OCI-LY7 (cell line): ENCODE measurements at regions not wholly inside any gene's neighbourhood (a gene's known extent, or its start where the extent isn't known, plus 50 kb on each side); places are given as distances from the start of the nearest gene placed in this dataset.

Experiments
- BruUV-seq: library from RNA; stranded (reverse); fragments of 400-500 nt; replicated peaks from 2 replicates; lab custom pipeline; 2021; lab: Mats Ljungman, UMichigan
- CTCF ChIA-PET: fragments of 300-600 bp; sonication (Branson Sonifier 250); formaldehyde crosslinking; loops from one replicate; lab custom pipeline; 2022; ENCODE audit warnings: antibody characterized with exemption; ENCODE audit not compliant: unreplicated experiment; lab: Charles Lee
- POLR2A ChIA-PET: fragments of 300-600 bp; sonication (Branson Sonifier 250); formaldehyde crosslinking; loops from one replicate; lab custom pipeline; 2022; ENCODE audit warnings: antibody characterized with exemption; lab: Charles Lee
- DNase-seq: peaks from one replicate; pipeline ENCODE4 v3.0.0-alpha.2; 2015; ENCODE audit warnings: low spot score
- H2AFZ ChIP-seq: fragments of 200-600 bp; sonication (generic), shearing (Covaris generic); 2 replicates; pipeline ENCODE4 v1.6.1; 2014; ENCODE audit warnings: mild to moderate bottlenecking, antibody characterized with exemption, low read length, moderate library complexity
- H3K27ac ChIP-seq: fragments of 200-600 bp; sonication (generic); 2 replicates; pipeline ENCODE4 v1.5.1; 2014; ENCODE audit warnings: mixed run types, low read depth, mild to moderate bottlenecking, moderate library complexity, low read length, inconsistent platforms; ENCODE audit not compliant: poor library complexity, severe bottlenecking
- H3K36me3 ChIP-seq: fragments of 200-600 bp; sonication (generic); 2 replicates; pipeline ENCODE4 v1.6.1; 2014; ENCODE audit warnings: mild to moderate bottlenecking, antibody characterized with exemption, low read length, moderate library complexity, mixed read lengths; ENCODE audit not compliant: insufficient read depth
- H3K4me1 ChIP-seq: fragments of 200-600 bp; sonication (generic); 2 replicates; pipeline ENCODE4 v1.5.1; 2014; ENCODE audit warnings: mild to moderate bottlenecking, low read length; ENCODE audit not compliant: insufficient read depth, poor library complexity, severe bottlenecking
- H3K4me2 ChIP-seq: fragments of 200-600 bp; sonication (generic); 2 replicates; pipeline ENCODE4 v1.6.1; 2014; ENCODE audit warnings: mild to moderate bottlenecking, low read length
- H3K4me3 ChIP-seq: fragments of 200-600 bp; sonication (generic); 2 replicates; pipeline ENCODE4 v1.5.1; 2014; ENCODE audit warnings: mild to moderate bottlenecking, low read depth, low read length; ENCODE audit not compliant: poor library complexity, severe bottlenecking
- H3K79me2 ChIP-seq: fragments of 200-600 bp; sonication (generic); 2 replicates; pipeline ENCODE4 v1.6.1; 2016; ENCODE audit warnings: low read depth, mild to moderate bottlenecking, low read length, moderate library complexity, mixed read lengths; ENCODE audit not compliant: insufficient read depth
- H3K9me2 ChIP-seq: fragments of 200-600 bp; sonication (generic); 2 replicates; pipeline ENCODE4 v1.6.1; 2016; ENCODE audit warnings: mild to moderate bottlenecking, low read length, mixed read lengths; ENCODE audit not compliant: insufficient read depth
- H3K9me3 ChIP-seq: fragments of 200-600 bp; sonication (generic); 2 replicates; pipeline ENCODE4 v1.6.1; 2014; ENCODE audit warnings: mild to moderate bottlenecking, mixed run types, low read length, mixed read lengths
- H4K20me1 ChIP-seq: fragments of 200-600 bp; sonication (generic); 2 replicates; pipeline ENCODE4 v1.6.1; 2014; ENCODE audit warnings: mild to moderate bottlenecking, antibody characterized with exemption, low read length, moderate library complexity, mixed read lengths; ENCODE audit not compliant: insufficient read depth
- EZH2phosphoT487 ChIP-seq: fragments of 200-600 bp; sonication (generic); IDR thresholded peaks from 2 replicates; pipeline ENCODE4 v1.6.1; 2018; ENCODE audit warnings: low read depth, borderline replicate concordance, mild to moderate bottlenecking, mixed run types, antibody characterized with exemption, low read length, moderate library complexity, mixed read lengths
- intact Hi-C: fragments of 100-400 bp; cut with micrococcal nuclease; formaldehyde crosslinking; loops from one replicate; pipeline ENCODE4 v1.10.0; 2022; ENCODE audit not compliant: unreplicated experiment
- TF ChIP-seq, protein P1 (sequence below): fragments of 200-600 bp; sonication (generic); conservative IDR thresholded peaks from 2 replicates; pipeline ENCODE4 v1.5.1; 2014; ENCODE audit warnings: mild to moderate bottlenecking, antibody characterized with exemption, low read length, moderate library complexity, mixed read lengths

DNA sequence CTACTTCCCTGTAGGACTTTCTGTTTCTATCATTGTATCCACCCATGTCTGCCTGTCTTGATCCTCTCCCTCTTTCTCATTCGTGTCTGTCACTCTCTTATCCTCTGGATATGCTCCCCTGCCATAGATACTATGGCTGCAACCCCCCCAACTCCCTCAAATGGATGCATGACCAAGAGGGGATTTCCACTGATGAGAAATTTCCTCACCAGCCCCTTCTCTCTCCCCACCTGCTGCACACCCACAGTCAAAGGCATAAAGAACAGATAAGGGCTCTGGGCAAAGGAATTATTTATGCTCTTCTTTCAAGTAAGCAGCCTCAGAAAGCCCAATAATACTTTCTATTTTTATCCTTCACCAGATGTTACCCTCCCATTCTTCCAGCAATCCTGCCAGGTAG is 121.3 kb downstream of the FOXI3 start:
- CTCF ChIA-PET, result no interaction called here
- H3K4me2 ChIP-seq, result no peak overlapping the region
- no peak overlapping the region for H2AFZ ChIP-seq
- POLR2A ChIA-PET, result interaction anchor here (0.8 kb wide), 1 partner anchor 11 kb away, joined by 3 read pairs; no protein-coding TSS in a partner anchor
- BruUV-seq, result no TSS peak
- TF ChIP-seq, protein P1, sequence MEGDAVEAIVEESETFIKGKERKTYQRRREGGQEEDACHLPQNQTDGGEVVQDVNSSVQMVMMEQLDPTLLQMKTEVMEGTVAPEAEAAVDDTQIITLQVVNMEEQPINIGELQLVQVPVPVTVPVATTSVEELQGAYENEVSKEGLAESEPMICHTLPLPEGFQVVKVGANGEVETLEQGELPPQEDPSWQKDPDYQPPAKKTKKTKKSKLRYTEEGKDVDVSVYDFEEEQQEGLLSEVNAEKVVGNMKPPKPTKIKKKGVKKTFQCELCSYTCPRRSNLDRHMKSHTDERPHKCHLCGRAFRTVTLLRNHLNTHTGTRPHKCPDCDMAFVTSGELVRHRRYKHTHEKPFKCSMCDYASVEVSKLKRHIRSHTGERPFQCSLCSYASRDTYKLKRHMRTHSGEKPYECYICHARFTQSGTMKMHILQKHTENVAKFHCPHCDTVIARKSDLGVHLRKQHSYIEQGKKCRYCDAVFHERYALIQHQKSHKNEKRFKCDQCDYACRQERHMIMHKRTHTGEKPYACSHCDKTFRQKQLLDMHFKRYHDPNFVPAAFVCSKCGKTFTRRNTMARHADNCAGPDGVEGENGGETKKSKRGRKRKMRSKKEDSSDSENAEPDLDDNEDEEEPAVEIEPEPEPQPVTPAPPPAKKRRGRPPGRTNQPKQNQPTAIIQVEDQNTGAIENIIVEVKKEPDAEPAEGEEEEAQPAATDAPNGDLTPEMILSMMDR, result no peak
- no peak for TF ChIP-seq EZH2phosphoT487
- no peaks in the 10 kb centered on the region for H3K9me3 ChIP-seq
- no peaks in the 10 kb centered on the region for H3K36me3 ChIP-seq
- H3K79me2 ChIP-seq, result no peaks in the 10 kb centered on the region
- H3K4me3 ChIP-seq, result no peak overlapping the region
- DNase-seq, result no peak
- H3K9me2 ChIP-seq, result no peaks in the 10 kb centered on the region
- H3K27ac ChIP-seq, result no peak overlapping the region
- intact Hi-C loops, result no loop called here
- H3K4me1 ChIP-seq, result no peaks in the 10 kb centered on the region
- no peaks in the 10 kb centered on the region for H4K20me1 ChIP-seq

DNA sequence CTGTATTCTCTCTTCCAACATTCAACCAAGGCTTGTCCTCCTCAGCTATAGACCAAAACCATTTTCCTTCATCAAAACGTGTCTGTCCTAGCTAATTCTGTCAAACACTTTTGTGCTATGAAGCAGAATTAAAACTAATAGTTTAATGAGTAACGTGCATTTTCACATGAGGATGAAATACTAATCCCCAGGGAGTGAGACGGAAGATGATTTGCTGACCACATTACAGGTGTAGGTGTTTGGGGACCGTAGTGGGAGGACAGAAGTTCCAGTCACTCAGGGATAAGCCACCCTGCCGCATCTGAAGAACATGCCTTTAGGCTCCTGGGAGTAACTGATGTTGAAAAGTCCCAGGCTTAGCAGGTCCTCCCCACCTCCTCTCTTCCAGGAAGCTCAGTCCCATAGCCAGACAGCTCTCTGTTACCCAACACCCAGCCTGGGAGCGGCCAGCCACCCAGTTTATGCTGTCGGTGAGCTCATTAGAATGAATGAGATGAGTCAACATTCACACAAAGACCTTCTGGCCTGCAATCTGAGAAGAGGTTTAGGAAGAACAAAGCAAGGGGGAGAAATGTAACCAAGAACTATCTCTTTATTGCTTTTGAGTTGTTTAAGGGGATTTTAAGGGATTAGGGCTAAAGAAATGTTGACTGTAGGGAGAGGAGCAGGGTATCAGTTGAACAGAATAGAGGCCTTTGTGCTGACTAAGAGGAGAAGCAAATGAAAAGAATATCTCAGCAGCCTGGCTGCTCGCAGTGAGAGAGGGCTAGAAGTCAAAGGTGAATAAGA is 122.5 kb downstream of the FOXI3 start:
- intact Hi-C loops, result no loop called here
- H3K4me2 ChIP-seq, result no peak overlapping the region
- POLR2A ChIA-PET, result no interaction called here

More for the DNA sequence above, 122.5 kb downstream of the FOXI3 start:
- no peak for TF ChIP-seq EZH2phosphoT487
- TF ChIP-seq, protein P1, result no peak
- DNase-seq, result no peak
- Histone ChIP-seq H3K79me2 (no peaks in the 10 kb centered on the region), H3K9me2 (no peaks in the 10 kb centered on the region), H3K9me3 (no peaks in the 10 kb centered on the region), H2AFZ (no peak overlapping the region), H3K4me3 (no peak overlapping the region), H3K36me3 (no peaks in the 10 kb centered on the region), H3K27ac (no peak overlapping the region), H3K4me1 (no peaks in the 10 kb centered on the region), H4K20me1 (no peaks in the 10 kb centered on the region)
- BruUV-seq, result no TSS peak
- CTCF ChIA-PET, result no interaction called here
